ENCODE measurements at regions not wholly inside any gene's neighbourhood (a gene's known extent, or its start where the extent isn't known, plus 50 kb on each side); places are given as distances from the start of the nearest gene placed in this dataset.

GRCh38 chr10:121281576-121281975, 316.7 kb downstream of the FGFR2 start:
- H3K4me3 ChIP-seq (ENCODE audit: low read depth, low read length): no peak overlapping the region
- no peak for TF ChIP-seq CTCF (IDR thresholded peaks at IDR 0.05; ENCODE audit: borderline replicate concordance, insufficient read depth, low read depth, low read length)

GRCh38 chr10:121282264-121282663, 316.0 kb downstream of the FGFR2 start:
- TF ChIP-seq CTCF (IDR thresholded peaks at IDR 0.05; ENCODE audit: borderline replicate concordance, insufficient read depth, low read depth, low read length): no peak
- H3K4me3 ChIP-seq (ENCODE audit: low read depth, low read length): no peak overlapping the region

- no peak overlapping the region for H3K4me3 ChIP-seq (ENCODE audit: low read depth, low read length)
- TF ChIP-seq CTCF (IDR thresholded peaks at IDR 0.05; ENCODE audit: borderline replicate concordance, insufficient read depth, low read depth, low read length): no peak
Observed at GRCh38 chr10:121282797-121283515, 315.3 kb downstream of the FGFR2 start.

GRCh38 chr10:121284936-121285335, 313.3 kb downstream of the FGFR2 start:
- TF ChIP-seq CTCF (IDR thresholded peaks at IDR 0.05; ENCODE audit: borderline replicate concordance, insufficient read depth, low read depth, low read length): no peak

GRCh38 chr10:121285406-121286196, 312.6 kb downstream of the FGFR2 start:
- H3K4me3 ChIP-seq (ENCODE audit: low read depth, low read length): no peak overlapping the region
- TF ChIP-seq CTCF (IDR thresholded peaks at IDR 0.05; ENCODE audit: borderline replicate concordance, insufficient read depth, low read depth, low read length): no peak

More at GRCh38 chr10:121284936-121285335, 313.3 kb downstream of the FGFR2 start:
- H3K4me3 ChIP-seq (ENCODE audit: low read depth, low read length): no peak overlapping the region

GRCh38 chr10:121288011-121288410, 310.2 kb downstream of the FGFR2 start:
- no peak overlapping the region for H3K4me3 ChIP-seq (ENCODE audit: low read depth, low read length)
- no peak for TF ChIP-seq CTCF (IDR thresholded peaks at IDR 0.05; ENCODE audit: borderline replicate concordance, insufficient read depth, low read depth, low read length)
